Transverse colon (tissue), 4 donors: ENCODE measurements at regions not wholly inside any gene's neighbourhood (a gene's known extent, or its start where the extent isn't known, plus 50 kb on each side); places are given as distances from the start of the nearest gene placed in this dataset.

Experiments used
- DNase-seq: peaks from one replicate; pipeline ENCODE4 v3.0.0-alpha.2; 2019
- H3K27ac ChIP-seq, 4 donors: fragments of 200-600 bp; sonication (generic); 2 replicates each; pipeline ENCODE4 v1.5.1; 2016 to 2018; ENCODE audit warnings: inconsistent platforms in 4 of 4
- H3K27me3 ChIP-seq: fragments of 200-600 bp; sonication (generic); 2 replicates; pipeline ENCODE4 v1.5.1; 2017; ENCODE audit warnings: inconsistent platforms
- H3K36me3 ChIP-seq, 4 donors: fragments of 200-600 bp; sonication (generic); 2 replicates each; pipeline ENCODE4 v1.5.1; 2017 to 2019; ENCODE audit warnings: inconsistent platforms in 4 of 4
- H3K4me1 ChIP-seq, 4 donors: fragments of 200-600 bp; sonication (generic); 2 replicates each; pipeline ENCODE4 v1.5.1; 2017 to 2020; ENCODE audit warnings: inconsistent platforms in 4 of 4
- H3K4me3 ChIP-seq, 4 donors: fragments of 200-600 bp; sonication (generic); 1 replicate in 1 of 4; 2 replicates in 3 of 4; pipeline versions ENCODE4 v1.5.1 to v1.6.1; 2017 to 2019; ENCODE audit warnings: inconsistent platforms in 4 of 4
- H3K9me3 ChIP-seq, 2 donors: fragments of 200-600 bp; sonication (generic); 2 replicates each; pipeline ENCODE4 v1.5.1; 2017 to 2019; ENCODE audit warnings: inconsistent platforms in 2 of 2
- EP300 ChIP-seq: sonication (generic); formaldehyde crosslinking; IDR thresholded peaks from one replicate; pipeline ENCODE4 v1.6.1; 2017; ENCODE audit warnings: antibody characterized with exemption, low read depth
- POLR2A ChIP-seq: fragments of 450-650 bp; IDR thresholded peaks from one replicate; pipeline ENCODE4 v1.6.1; 2016; ENCODE audit warnings: antibody characterized with exemption, mild to moderate bottlenecking, moderate library complexity
- POLR2AphosphoS5 ChIP-seq, 3 donors: sonication (generic); formaldehyde crosslinking; IDR thresholded peaks; one replicate each; pipeline ENCODE4 v1.6.1; 2016; ENCODE audit warnings: antibody characterized with exemption in 3 of 3
- WGBS, 2 donors: methylation state at CpG; one replicate each; pipeline ENCODE4 v1.1.5; 2018; ENCODE audit warnings: low coverage in 1 of 2; 5-methylcytosine and 5-hydroxymethylcytosine counted together
- in situ Hi-C, 4 donors: fragments of 200-750 bp; cut with MboI; loops; one replicate each; pipeline versions ENCODE4 v1.15.0 to v1.15.1; 2017; ENCODE audit warnings: low sequenced_read_pairs in 3 of 4, low pct_ligation_motif_present in 1 of 4, low pct_unique_long_range_greater_than_20kb in 1 of 4
- intact Hi-C: fragments of 100-400 bp; cut with DNase I; formaldehyde crosslinking; loops from one replicate; pipeline ENCODE4 v1.15.1; 2023; ENCODE audit warnings: low total_unique reads
- TF ChIP-seq, protein P1 (sequence below), 5 experiments: fragments of 200-600 bp in 3 of 5; fragments of 450-650 bp in 2 of 5; sonication (generic) in 3 of 5; IDR thresholded peaks; 1 replicate in 2 of 5; 2 replicates in 3 of 5; pipeline ENCODE4 v1.5.1; 2016 to 2017; ENCODE audit warnings: antibody characterized with exemption in 5 of 5, inconsistent platforms in 3 of 5, mild to moderate bottlenecking in 2 of 5, moderate library complexity in 1 of 5

DNA sequence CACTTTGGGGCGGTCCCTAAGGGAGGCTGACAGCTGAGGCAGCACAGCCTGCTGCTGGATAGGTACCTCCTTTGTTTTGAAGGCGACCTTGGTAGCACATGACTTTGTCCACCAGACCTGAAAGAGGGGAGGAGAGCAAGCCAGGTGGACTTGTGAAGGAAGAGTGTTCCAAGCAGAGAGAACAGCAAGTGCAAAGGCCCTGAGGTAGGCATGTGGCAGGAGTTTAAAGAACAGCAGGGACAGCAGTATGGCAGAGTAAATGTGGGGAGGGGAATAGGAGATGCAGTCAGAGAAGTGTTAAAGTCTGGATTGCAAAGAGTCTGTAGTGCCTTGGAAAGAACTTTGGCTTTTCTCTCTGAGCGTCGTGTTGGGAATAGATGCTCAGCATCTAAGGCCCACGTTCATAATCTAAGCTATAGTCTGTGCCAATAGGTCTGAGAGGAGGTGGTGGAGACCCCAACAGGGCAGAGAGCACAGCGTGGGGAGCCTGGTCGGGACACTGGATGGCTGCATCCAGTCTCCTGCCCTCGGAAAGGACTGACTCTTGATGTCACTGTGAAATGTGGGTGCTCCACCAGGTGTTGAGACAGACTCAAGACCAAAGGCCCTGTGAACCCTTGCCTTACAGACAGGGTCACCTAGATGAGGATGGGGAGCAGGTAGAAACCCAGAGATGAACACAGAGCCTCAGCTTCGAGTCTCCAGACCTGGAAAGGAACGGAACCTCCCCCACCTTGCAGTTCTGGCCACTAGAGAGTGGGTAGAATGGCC, 242.1 kb upstream of the PWP1 start:
- H3K4me3 ChIP-seq = no peak overlapping the region
- WGBS, 2 donors = 92% methylated on average over 10 of the region's 10 CpGs; no CpG with 5 or more reads in 1 of the 2 donors
- TF ChIP-seq EP300 (no peak), POLR2AphosphoS5 (IDR thresholded peaks at IDR 0.05) (no peak), POLR2A (no peak)
- TF ChIP-seq, protein P1, sequence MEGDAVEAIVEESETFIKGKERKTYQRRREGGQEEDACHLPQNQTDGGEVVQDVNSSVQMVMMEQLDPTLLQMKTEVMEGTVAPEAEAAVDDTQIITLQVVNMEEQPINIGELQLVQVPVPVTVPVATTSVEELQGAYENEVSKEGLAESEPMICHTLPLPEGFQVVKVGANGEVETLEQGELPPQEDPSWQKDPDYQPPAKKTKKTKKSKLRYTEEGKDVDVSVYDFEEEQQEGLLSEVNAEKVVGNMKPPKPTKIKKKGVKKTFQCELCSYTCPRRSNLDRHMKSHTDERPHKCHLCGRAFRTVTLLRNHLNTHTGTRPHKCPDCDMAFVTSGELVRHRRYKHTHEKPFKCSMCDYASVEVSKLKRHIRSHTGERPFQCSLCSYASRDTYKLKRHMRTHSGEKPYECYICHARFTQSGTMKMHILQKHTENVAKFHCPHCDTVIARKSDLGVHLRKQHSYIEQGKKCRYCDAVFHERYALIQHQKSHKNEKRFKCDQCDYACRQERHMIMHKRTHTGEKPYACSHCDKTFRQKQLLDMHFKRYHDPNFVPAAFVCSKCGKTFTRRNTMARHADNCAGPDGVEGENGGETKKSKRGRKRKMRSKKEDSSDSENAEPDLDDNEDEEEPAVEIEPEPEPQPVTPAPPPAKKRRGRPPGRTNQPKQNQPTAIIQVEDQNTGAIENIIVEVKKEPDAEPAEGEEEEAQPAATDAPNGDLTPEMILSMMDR (IDR thresholded peaks at IDR 0.05) = no peak
- H3K27me3 ChIP-seq = no peaks in the 10 kb centered on the region
- H3K27ac ChIP-seq = no peak overlapping the region
- H3K36me3 ChIP-seq = no peaks in the 10 kb centered on the region
- in situ Hi-C loops (no loop called here), intact Hi-C loops (no loop called here)
- H3K4me1 ChIP-seq = no peaks in the 10 kb centered on the region
- H3K9me3 ChIP-seq = no peaks in the 10 kb centered on the region
- no peak for DNase-seq

DNA sequence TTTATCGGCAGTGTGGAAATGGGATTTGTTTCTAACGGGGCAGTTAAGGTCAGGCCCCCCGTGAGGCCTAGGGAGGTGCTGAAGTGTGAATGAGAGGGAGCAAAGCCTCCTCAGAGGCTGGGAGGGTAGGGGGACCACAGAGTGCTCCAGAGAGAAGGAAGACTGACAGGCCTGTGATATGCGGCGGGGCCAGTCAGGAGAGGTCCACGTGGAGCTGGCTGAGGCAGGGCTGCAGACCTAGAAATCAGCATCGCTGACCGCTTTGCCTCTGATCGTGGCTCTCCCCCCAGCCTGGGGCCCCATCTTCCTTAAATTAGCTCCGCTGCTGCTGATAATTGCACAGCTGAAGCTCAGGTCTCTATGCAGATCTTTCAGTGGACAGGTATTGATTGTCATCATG, 240.8 kb upstream of the PWP1 start:
- TF ChIP-seq, protein P1 (IDR thresholded peaks at IDR 0.05) = no peak
- TF ChIP-seq POLR2AphosphoS5 (IDR thresholded peaks at IDR 0.05) (no peak), POLR2A (no peak), EP300 (no peak)
- Histone ChIP-seq H3K36me3 (no peaks in the 10 kb centered on the region), H3K4me1 (no peaks in the 10 kb centered on the region), H3K27me3 (no peaks in the 10 kb centered on the region), H3K9me3 (no peaks in the 10 kb centered on the region), H3K4me3 (no peak overlapping the region), H3K27ac (no peak overlapping the region)
- 88 to 90% methylated on average over 3 to 10 of the region's 10 CpGs for WGBS, 2 donors
- intact Hi-C loops (no loop called here), in situ Hi-C loops (no loop called here)
- no peak for DNase-seq

DNA sequence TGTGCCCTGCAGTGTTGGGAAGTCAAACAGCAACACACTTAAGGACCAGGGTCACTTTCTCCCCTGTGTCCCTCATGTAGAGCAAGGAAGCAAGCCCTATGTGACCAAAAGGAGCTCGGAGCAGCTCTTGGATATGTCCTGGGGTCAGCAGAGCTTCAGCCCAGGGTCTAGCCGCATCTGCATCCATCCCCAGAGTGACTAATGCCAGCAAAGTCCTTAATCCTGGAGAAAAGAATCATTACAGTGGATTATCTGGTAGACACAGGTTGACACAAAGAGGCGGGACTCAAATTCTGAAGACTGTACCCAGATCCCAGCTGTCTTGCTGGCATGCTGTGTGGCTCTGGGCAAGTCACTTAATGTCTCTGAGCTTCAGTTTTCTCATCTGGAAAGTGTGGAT, 239.1 kb upstream of the PWP1 start:
- in situ Hi-C loops = no loop called here
- DNase-seq = no peak

DNA sequence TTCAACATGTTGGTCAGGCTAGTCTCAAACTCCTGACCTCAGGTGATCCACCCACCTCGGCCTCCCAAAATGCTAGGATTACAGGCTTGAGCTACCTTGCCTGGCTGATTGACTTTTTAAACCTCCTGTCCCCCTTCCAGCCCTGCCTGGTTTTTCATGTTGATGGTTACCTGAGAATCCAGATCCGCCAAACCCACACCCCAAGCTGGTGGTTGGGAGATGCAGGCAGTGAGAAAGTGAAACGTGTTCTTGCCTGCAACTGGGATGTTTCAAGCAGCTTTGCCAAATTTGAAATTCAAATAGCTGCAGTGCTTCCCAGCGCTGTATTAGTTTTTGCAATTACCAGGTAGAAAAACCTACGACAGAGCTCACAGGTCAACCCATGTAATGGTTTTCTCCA, 238.3 kb upstream of the PWP1 start:
- Histone ChIP-seq H3K4me1 (no peaks in the 10 kb centered on the region), H3K4me3 (no peak overlapping the region), H3K36me3 (no peaks in the 10 kb centered on the region), H3K27me3 (no peaks in the 10 kb centered on the region), H3K27ac (no peak overlapping the region), H3K9me3 (no peaks in the 10 kb centered on the region)
- 80 to 92% methylated on average over 4 to 5 of the region's 5 CpGs for WGBS, 2 donors
- TF ChIP-seq EP300 (no peak), POLR2A (no peak), POLR2AphosphoS5 (IDR thresholded peaks at IDR 0.05) (no peak)
- TF ChIP-seq, protein P1 (IDR thresholded peaks at IDR 0.05) = no peak
- in situ Hi-C loops (no loop called here), intact Hi-C loops (no loop called here)
- DNase-seq = no peak

More for the DNA sequence above, 239.1 kb upstream of the PWP1 start:
- H3K4me1 ChIP-seq = no peaks in the 10 kb centered on the region
- WGBS, 2 donors = 90 to 100% methylated on average over 1 to 3 of the region's 3 CpGs
- H3K27me3 ChIP-seq = no peaks in the 10 kb centered on the region
- no peak overlapping the region for H3K27ac ChIP-seq
- H3K9me3 ChIP-seq = no peaks in the 10 kb centered on the region
- intact Hi-C loops = no loop called here
- TF ChIP-seq, protein P1 (IDR thresholded peaks at IDR 0.05) = no peak
- no peak for TF ChIP-seq POLR2AphosphoS5 (IDR thresholded peaks at IDR 0.05)
- no peak for TF ChIP-seq EP300
- no peak for TF ChIP-seq POLR2A
- no peaks in the 10 kb centered on the region for H3K36me3 ChIP-seq
- no peak overlapping the region for H3K4me3 ChIP-seq
